Nephron progenitor cell (in vitro differentiated cells): ENCODE measurements at regions not wholly inside any gene's neighbourhood (a gene's known extent, or its start where the extent isn't known, plus 50 kb on each side); places are given as distances from the start of the nearest gene placed in this dataset.

Source experiments
- DNase-seq: peaks from one replicate; pipeline ENCODE4 v3.0.0; 2021
- H3K27ac Mint-ChIP-seq: 2 replicates; pipeline ENCODE4 v1.8.0; 2021; ENCODE audit warnings: mild to moderate bottlenecking, moderate library complexity, mixed read lengths
- H3K27me3 Mint-ChIP-seq: 2 replicates; pipeline ENCODE4 v1.8.0; 2021; ENCODE audit warnings: mild to moderate bottlenecking, low read depth, mixed read lengths; ENCODE audit not compliant: poor library complexity
- H3K36me3 Mint-ChIP-seq: 2 replicates; pipeline ENCODE4 v1.8.0; 2021; ENCODE audit warnings: low read depth, mixed read lengths
- H3K4me1 Mint-ChIP-seq: 2 replicates; pipeline ENCODE4 v1.8.0; 2021; ENCODE audit warnings: mixed read lengths
- H3K4me3 Mint-ChIP-seq: 2 replicates; pipeline ENCODE4 v1.8.0; 2021; ENCODE audit warnings: mild to moderate bottlenecking, moderate library complexity, mixed read lengths
- H3K9me3 Mint-ChIP-seq: 2 replicates; pipeline ENCODE4 v1.8.0; 2021; ENCODE audit warnings: mild to moderate bottlenecking, moderate library complexity, mixed read lengths
- CTCF ChIP-seq: fragments of 200-600 bp; sonication (generic); IDR thresholded peaks from 2 replicates; pipeline ENCODE4 v1.5.0; 2021; ENCODE audit warnings: antibody characterized with exemption

- H3K9me3 Mint-ChIP-seq: peaks cover 3% of the 10 kb centered on the region
- no peak overlapping the region for H3K27ac Mint-ChIP-seq
- H3K36me3 Mint-ChIP-seq: peaks cover 24% of the 10 kb centered on the region
- no peak for DNase-seq
- H3K4me1 Mint-ChIP-seq: no peaks in the 10 kb centered on the region
- no peak overlapping the region for H3K4me3 Mint-ChIP-seq
- TF ChIP-seq CTCF: no peak
- no peaks in the 10 kb centered on the region for H3K27me3 Mint-ChIP-seq
Observed at GRCh38 chr2:185472574-185472973, 266.0 kb upstream of the FSIP2 start.

- no peak overlapping the region for H3K27ac Mint-ChIP-seq
- H3K9me3 Mint-ChIP-seq: peaks cover 3% of the 10 kb centered on the region
- H3K27me3 Mint-ChIP-seq: no peaks in the 10 kb centered on the region
- no peaks in the 10 kb centered on the region for H3K4me1 Mint-ChIP-seq
- no peak for TF ChIP-seq CTCF
- H3K36me3 Mint-ChIP-seq: peaks cover 18% of the 10 kb centered on the region
- DNase-seq: no peak
- no peak overlapping the region for H3K4me3 Mint-ChIP-seq
Observed at GRCh38 chr2:185473838-185474237, 264.8 kb upstream of the FSIP2 start.

- Mint-ChIP-seq H3K9me3 (peaks cover 3% of the 10 kb centered on the region), H3K27ac (no peak overlapping the region), H3K36me3 (peaks cover 14% of the 10 kb centered on the region), H3K4me1 (no peaks in the 10 kb centered on the region), H3K4me3 (no peak overlapping the region), H3K27me3 (no peaks in the 10 kb centered on the region)
- DNase-seq: no peak
- TF ChIP-seq CTCF: no peak
Observed at GRCh38 chr2:185475914-185476313, 262.7 kb upstream of the FSIP2 start.

- DNase-seq: no peak
- Mint-ChIP-seq H3K27ac (no peak overlapping the region), H3K9me3 (peaks cover 7% of the 10 kb centered on the region), H3K36me3 (peaks cover 17% of the 10 kb centered on the region), H3K4me3 (no peak overlapping the region), H3K27me3 (no peaks in the 10 kb centered on the region), H3K4me1 (no peaks in the 10 kb centered on the region)
- TF ChIP-seq CTCF: no peak
Observed at GRCh38 chr2:185477452-185477851, 261.2 kb upstream of the FSIP2 start.

- Mint-ChIP-seq H3K27ac (peak overlapping the region; percentile 35), H3K27me3 (no peaks in the 10 kb centered on the region)
- no peak for DNase-seq
Observed at GRCh38 chr2:185484602-185485001, 254.0 kb upstream of the FSIP2 start.

More at GRCh38 chr2:185484602-185485001, 254.0 kb upstream of the FSIP2 start:
- no peak overlapping the region for H3K4me3 Mint-ChIP-seq
- peaks cover 18% of the 10 kb centered on the region for H3K4me1 Mint-ChIP-seq
- H3K9me3 Mint-ChIP-seq: peaks cover 9% of the 10 kb centered on the region
- TF ChIP-seq CTCF: no peak
- peaks cover 57% of the 10 kb centered on the region for H3K36me3 Mint-ChIP-seq
